HepG2 (cell line): ENCODE measurements at regions not wholly inside any gene's neighbourhood (a gene's known extent, or its start where the extent isn't known, plus 50 kb on each side); places are given as distances from the start of the nearest gene placed in this dataset.

Experiments
- ATAC-seq: fragments of 200-7000 bp; cut with Tn5 transposase; 3 replicates; pipeline ENCODE4 v1.9.1; 2020; ENCODE audit warnings: mild to moderate bottlenecking, moderate library complexity
- BruUV-seq: library from RNA; stranded (reverse); fragments of 400-500 nt; replicated peaks from 2 replicates; lab custom pipeline; 2021; lab: Mats Ljungman, UMichigan
- CTCF ChIA-PET: fragments of 300-600 bp; formaldehyde crosslinking; extraction: SDS; loops from one replicate; lab custom pipeline; 2021; ENCODE audit warnings: low total read pairs, inconsistent platforms, low intra/inter-chr PET ratio; lab: Yijun Ruan, JAX
- POLR2A ChIA-PET: fragments of 350-600 bp; sonication (Branson Sonifier 250); formaldehyde crosslinking; loops from one replicate; lab custom pipeline; 2020; ENCODE audit warnings: antibody characterized with exemption, inconsistent platforms; lab: Yijun Ruan, JAX
- DNase-seq: peaks from one replicate; pipeline ENCODE4 v3.0.0-alpha.2; 2015; ENCODE audit warnings: low spot score
- FAIRE-seq: peaks from 3 replicates; lab custom pipeline; 2011; peaks lifted over from hg19 to GRCh38; lab: Jason Lieb, UNC
- H2AFZ ChIP-seq: one replicate; pipeline ENCODE4 v1.6.1; 2011; ENCODE audit warnings: low read length, inconsistent platforms
- H3K27ac ChIP-seq: fragments of 300-600 bp; 3 replicates; pipeline ENCODE4 v1.8.0; 2011; ENCODE audit warnings: mixed run types, mild to moderate bottlenecking, mixed read lengths, low read length, inconsistent platforms; ENCODE audit not compliant: insufficient read depth; ENCODE audit errors: extremely low read length
- H3K27me3 ChIP-seq, 2 experiments: fragments of 200-600 bp in 1 of 2; 2 replicates in 1 of 2; 3 replicates in 1 of 2; pipeline versions ENCODE4 v1.6.0 to v1.8.0; 2011; ENCODE audit warnings: low read length in 2 of 2, mild to moderate bottlenecking in 2 of 2, moderate library complexity in 2 of 2, inconsistent platforms in 1 of 2; ENCODE audit not compliant: insufficient read depth in 2 of 2, control insufficient read depth in 1 of 2
- H3K36me3 ChIP-seq, 2 experiments: fragments of 200-600 bp in 1 of 2; replicated peaks in 1 of 2; 2 replicates in 1 of 2; 3 replicates in 1 of 2; pipeline versions ENCODE4 v1.5.1 to v1.8.0; 2011; ENCODE audit warnings: low read length in 2 of 2, inconsistent platforms in 1 of 2; ENCODE audit not compliant: insufficient read depth in 2 of 2, control insufficient read depth in 1 of 2
- H3K4me1 ChIP-seq: 2 replicates; pipeline ENCODE4 v1.5.1; 2012; ENCODE audit warnings: low read length, inconsistent platforms; ENCODE audit not compliant: insufficient read depth
- H3K4me2 ChIP-seq: 2 replicates; pipeline ENCODE4 v1.6.0; 2011; ENCODE audit warnings: low read depth, low read length, inconsistent platforms
- H3K4me3 ChIP-seq, 3 experiments: fragments of 200-600 bp in 1 of 3; sonication (generic), shearing (Covaris generic) in 1 of 3; replicated peaks in 1 of 3; 2 replicates each; pipeline ENCODE4 v1.5.1; 2011 to 2016; ENCODE audit warnings: low read length in 3 of 3, inconsistent platforms in 2 of 3, low read depth in 2 of 3, mild to moderate bottlenecking in 2 of 3, control low read depth in 1 of 3, mixed read lengths in 1 of 3; ENCODE audit not compliant: insufficient read depth in 1 of 3
- H3K79me2 ChIP-seq: one replicate; pipeline ENCODE4 v1.6.1; 2011; ENCODE audit warnings: low read length, inconsistent platforms; ENCODE audit not compliant: insufficient read depth
- H3K9ac ChIP-seq: 2 replicates; pipeline ENCODE4 v1.6.0; 2011; ENCODE audit warnings: mild to moderate bottlenecking, low read depth, low read length, inconsistent platforms; ENCODE audit not compliant: insufficient read depth
- H3K9me3 ChIP-seq: 2 replicates; pipeline ENCODE4 v1.5.1; 2012; ENCODE audit warnings: mild to moderate bottlenecking, low read length
- H4K20me1 ChIP-seq: 2 replicates; pipeline ENCODE4 v1.6.0; 2011; ENCODE audit warnings: inconsistent platforms, mild to moderate bottlenecking, low read length, moderate library complexity; ENCODE audit not compliant: insufficient read depth
- DMAP1 ChIP-seq: IDR thresholded peaks from 2 replicates; pipeline ENCODE4 v1.6.1; 2016
- MBNL3 ChIP-seq: fragments of 250-450 bp; sonication (Bioruptor Pico); conservative IDR thresholded peaks from 2 replicates; pipeline ENCODE4 v1.8.0; 2022; ENCODE audit warnings: mild to moderate bottlenecking, inconsistent platforms
- RBFOX2 ChIP-seq: fragments of 200-400 bp; formaldehyde crosslinking; IDR thresholded peaks from 2 replicates; pipeline ENCODE4 v1.6.1; 2017; ENCODE audit warnings: low read depth, mild to moderate bottlenecking, low read length
- TBP ChIP-seq: sonication (generic); formaldehyde crosslinking; IDR thresholded peaks from 2 replicates; pipeline ENCODE4 v1.5.0; 2020; ENCODE audit warnings: missing genetic modification reagents
- TRIM24 ChIP-seq: sonication (generic); formaldehyde crosslinking; IDR thresholded peaks from 2 replicates; pipeline ENCODE4 v1.8.0; 2022; ENCODE audit warnings: mild to moderate bottlenecking, missing genetic modification reagents
- ZC3H4 ChIP-seq: sonication (generic); formaldehyde crosslinking; IDR thresholded peaks from 2 replicates; pipeline ENCODE4 v1.4.0; 2020; ENCODE audit warnings: missing genetic modification reagents, borderline replicate concordance
- ZNF572 ChIP-seq: sonication (generic); formaldehyde crosslinking; IDR thresholded peaks from 2 replicates; pipeline ENCODE4 v1.5.1; 2020; ENCODE audit warnings: mild to moderate bottlenecking, missing genetic modification reagents
- WGBS: methylation state at CpG from one replicate; pipeline ENCODE4 v1.1.6; 2017; ENCODE audit warnings: low lambda C conversion rate; 5-methylcytosine and 5-hydroxymethylcytosine counted together
- in situ Hi-C: cut with HindIII; loops from 2 replicates; pipeline ENCODE4 v1.10.0; 2017; ENCODE audit warnings: low pct_unique_long_range_greater_than_20kb; ENCODE audit not compliant: extremely low pct_ligation_motif_present
- intact Hi-C: fragments of 100-400 bp; cut with micrococcal nuclease; formaldehyde crosslinking; loops from one replicate; pipeline ENCODE4 v1.10.0; 2022; ENCODE audit not compliant: unreplicated experiment
- TF ChIP-seq, protein P1 (sequence below): sonication (generic); formaldehyde crosslinking; IDR thresholded peaks from 2 replicates; pipeline ENCODE4 v1.5.0; 2020; ENCODE audit warnings: missing genetic modification reagents
- TF ChIP-seq, protein P2 (sequence below): sonication (generic); formaldehyde crosslinking; conservative IDR thresholded peaks from 2 replicates; pipeline ENCODE4 v1.4.0; 2020; ENCODE audit warnings: mild to moderate bottlenecking, missing genetic modification reagents, moderate library complexity
- TF ChIP-seq, protein P3 (sequence below): sonication (generic); formaldehyde crosslinking; IDR thresholded peaks from 2 replicates; pipeline ENCODE4 v1.5.1; 2020; ENCODE audit warnings: missing genetic modification reagents, mild to moderate bottlenecking, borderline replicate concordance

DNA sequence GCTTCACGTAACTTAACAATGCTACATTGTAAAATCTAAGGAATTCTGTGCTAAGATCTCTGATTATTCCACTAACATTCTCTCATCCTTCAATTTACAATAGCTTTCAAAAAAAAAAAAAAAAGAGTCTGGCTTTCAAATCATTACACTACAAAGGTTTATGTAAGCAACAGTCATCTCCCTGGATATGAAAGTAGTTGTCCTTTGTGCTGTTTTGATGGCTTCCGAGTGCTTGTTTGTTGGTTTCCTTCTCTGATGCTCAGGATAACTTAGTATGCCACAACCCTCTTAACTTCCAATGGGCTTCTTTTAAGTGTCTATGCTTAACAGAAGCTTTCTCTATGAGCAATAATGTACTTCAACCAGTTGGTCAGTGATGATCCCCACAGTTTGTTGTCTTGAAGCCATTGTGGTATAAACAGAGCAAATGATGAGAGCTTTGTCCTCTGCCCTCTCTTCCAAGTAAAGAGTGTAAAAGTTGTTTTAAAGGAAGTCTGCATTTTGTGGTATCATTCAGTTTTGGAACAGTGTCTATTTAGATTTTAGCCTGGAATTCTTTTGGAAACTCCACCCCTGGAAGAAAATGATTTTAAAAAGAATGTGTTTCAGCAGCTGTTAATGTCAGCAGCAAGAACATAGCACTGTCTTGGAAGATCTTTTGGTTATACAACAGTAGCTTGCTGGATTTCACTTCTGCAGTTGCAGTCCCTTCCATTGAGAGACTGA, 396.1 kb upstream of the RGS6 start:
- ChIA-PET POLR2A (no interaction called here), CTCF (no interaction called here)
- intact Hi-C loops, result no loop called here
- Histone ChIP-seq H3K4me2 (no peak overlapping the region), H2AFZ (no peak overlapping the region), H4K20me1 (no peaks in the 10 kb centered on the region), H3K36me3 (no peaks in the 10 kb centered on the region), H3K79me2 (no peaks in the 10 kb centered on the region), H3K4me1 (no peaks in the 10 kb centered on the region), H3K4me3 (no peak overlapping the region), H3K27me3 (no peaks in the 10 kb centered on the region), H3K9ac (no peak overlapping the region), H3K9me3 (no peaks in the 10 kb centered on the region), H3K27ac (no peak overlapping the region)
- BruUV-seq, result no TSS peak
- no peak for DNase-seq
- in situ Hi-C loops, result no loop called here
- no peak for TF ChIP-seq ZC3H4 (CRISPR knock-in tag)
- TF ChIP-seq DMAP1 (CRISPR knock-in tag), result no peak
- 97% methylated on average over 2 of the region's 2 CpGs for WGBS
- no peak for ATAC-seq
- FAIRE-seq, result no peak

DNA sequence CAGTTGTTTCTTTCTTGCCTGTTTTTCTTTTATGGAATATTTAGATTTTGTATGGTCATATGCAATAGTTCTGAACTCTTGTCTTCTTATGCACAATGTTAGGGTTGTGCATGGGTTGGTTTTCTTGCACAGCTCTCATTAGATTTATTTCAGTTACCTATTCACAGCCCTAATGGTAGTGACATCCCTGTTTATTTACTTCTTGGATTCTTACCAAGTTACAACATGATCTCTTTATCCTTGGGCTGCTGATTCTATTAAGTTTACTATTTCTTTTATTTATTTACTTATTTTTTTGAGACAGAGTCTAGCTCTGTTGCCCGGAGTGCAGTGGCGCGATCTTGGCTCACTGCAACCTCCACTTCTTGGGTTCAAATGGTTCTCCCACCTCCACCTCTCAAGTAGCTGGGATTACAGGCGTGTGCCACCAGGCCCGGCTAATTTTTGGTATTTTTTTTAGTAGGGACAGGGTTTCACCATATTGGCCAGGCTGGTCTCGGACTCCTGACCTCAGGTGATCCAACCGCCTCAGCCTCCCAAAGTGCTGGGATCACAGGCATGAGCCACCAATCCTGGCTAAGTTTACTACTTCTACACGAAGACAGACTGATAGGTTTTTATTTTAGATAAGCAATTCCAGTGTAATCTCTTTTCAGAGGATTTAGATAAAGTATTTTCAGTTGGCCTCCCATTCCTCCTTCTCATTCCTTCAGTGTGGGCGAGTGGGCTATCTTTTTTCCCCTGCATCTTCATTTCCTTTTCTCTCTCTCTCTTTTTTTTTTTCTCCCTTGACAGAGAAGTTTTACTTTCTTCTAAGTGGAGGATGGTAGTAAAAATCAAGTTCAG, 395.1 kb upstream of the RGS6 start:
- Histone ChIP-seq H3K4me1 (no peaks in the 10 kb centered on the region), H4K20me1 (no peaks in the 10 kb centered on the region), H3K9me3 (no peaks in the 10 kb centered on the region), H3K27ac (no peak overlapping the region), H3K27me3 (no peaks in the 10 kb centered on the region), H3K36me3 (no peaks in the 10 kb centered on the region), H3K4me3 (no peak overlapping the region), H2AFZ (no peak overlapping the region), H3K9ac (no peak overlapping the region), H3K79me2 (no peaks in the 10 kb centered on the region), H3K4me2 (no peak overlapping the region)
- in situ Hi-C loops (no loop called here), intact Hi-C loops (no loop called here)
- FAIRE-seq (no peak), ATAC-seq (no peak), DNase-seq (no peak)
- BruUV-seq, result no TSS peak
- POLR2A ChIA-PET, result no interaction called here
- 93% methylated on average over 9 of the region's 9 CpGs for WGBS
- CTCF ChIA-PET, result no interaction called here
- no peak for TF ChIP-seq TRIM24 (CRISPR knock-in tag)
- TF ChIP-seq TBP (CRISPR knock-in tag), result no peak
- TF ChIP-seq ZNF572, result no peak
- TF ChIP-seq, protein P1, sequence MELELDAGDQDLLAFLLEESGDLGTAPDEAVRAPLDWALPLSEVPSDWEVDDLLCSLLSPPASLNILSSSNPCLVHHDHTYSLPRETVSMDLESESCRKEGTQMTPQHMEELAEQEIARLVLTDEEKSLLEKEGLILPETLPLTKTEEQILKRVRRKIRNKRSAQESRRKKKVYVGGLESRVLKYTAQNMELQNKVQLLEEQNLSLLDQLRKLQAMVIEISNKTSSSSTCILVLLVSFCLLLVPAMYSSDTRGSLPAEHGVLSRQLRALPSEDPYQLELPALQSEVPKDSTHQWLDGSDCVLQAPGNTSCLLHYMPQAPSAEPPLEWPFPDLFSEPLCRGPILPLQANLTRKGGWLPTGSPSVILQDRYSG (CRISPR knock-in tag), result no peak
- TF ChIP-seq, protein P2, sequence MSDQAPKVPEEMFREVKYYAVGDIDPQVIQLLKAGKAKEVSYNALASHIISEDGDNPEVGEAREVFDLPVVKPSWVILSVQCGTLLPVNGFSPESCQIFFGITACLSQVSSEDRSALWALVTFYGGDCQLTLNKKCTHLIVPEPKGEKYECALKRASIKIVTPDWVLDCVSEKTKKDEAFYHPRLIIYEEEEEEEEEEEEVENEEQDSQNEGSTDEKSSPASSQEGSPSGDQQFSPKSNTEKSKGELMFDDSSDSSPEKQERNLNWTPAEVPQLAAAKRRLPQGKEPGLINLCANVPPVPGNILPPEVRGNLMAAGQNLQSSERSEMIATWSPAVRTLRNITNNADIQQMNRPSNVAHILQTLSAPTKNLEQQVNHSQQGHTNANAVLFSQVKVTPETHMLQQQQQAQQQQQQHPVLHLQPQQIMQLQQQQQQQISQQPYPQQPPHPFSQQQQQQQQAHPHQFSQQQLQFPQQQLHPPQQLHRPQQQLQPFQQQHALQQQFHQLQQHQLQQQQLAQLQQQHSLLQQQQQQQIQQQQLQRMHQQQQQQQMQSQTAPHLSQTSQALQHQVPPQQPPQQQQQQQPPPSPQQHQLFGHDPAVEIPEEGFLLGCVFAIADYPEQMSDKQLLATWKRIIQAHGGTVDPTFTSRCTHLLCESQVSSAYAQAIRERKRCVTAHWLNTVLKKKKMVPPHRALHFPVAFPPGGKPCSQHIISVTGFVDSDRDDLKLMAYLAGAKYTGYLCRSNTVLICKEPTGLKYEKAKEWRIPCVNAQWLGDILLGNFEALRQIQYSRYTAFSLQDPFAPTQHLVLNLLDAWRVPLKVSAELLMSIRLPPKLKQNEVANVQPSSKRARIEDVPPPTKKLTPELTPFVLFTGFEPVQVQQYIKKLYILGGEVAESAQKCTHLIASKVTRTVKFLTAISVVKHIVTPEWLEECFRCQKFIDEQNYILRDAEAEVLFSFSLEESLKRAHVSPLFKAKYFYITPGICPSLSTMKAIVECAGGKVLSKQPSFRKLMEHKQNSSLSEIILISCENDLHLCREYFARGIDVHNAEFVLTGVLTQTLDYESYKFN (CRISPR knock-in tag), result no peak
- TF ChIP-seq, protein P3, sequence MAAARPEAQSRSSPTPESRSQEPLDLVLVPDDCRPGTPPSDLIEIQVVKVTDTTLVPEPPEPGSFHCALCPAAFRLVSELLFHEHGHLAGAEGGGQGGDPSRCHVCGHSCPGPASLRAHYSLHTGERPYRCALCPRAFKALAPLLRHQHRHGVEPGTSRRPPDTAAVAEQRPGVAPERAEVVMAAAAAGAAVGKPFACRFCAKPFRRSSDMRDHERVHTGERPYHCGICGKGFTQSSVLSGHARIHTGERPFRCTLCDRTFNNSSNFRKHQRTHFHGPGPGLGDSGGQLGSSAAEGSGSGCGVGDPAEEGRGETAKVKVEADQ (CRISPR knock-in tag), result no peak
- TF ChIP-seq MBNL3 (CRISPR knock-in tag), result no peak
- TF ChIP-seq RBFOX2, result no peak
